ENCODE measurements at regions not wholly inside any gene's neighbourhood (a gene's known extent, or its start where the extent isn't known, plus 50 kb on each side); places are given as distances from the start of the nearest gene placed in this dataset.
A peak's percentile ranks its signal among the peaks of the same experiment; 100 is the strongest.

- in situ Hi-C loops (cut with MboI; ENCODE audit: low sequenced_read_pairs, unreplicated experiment): no loop called here
- no peak for TF ChIP-seq CTCF (IDR thresholded peaks at IDR 0.05; ENCODE audit: borderline replicate concordance, control extremely low read depth, extremely low read depth, insufficient read depth, missing control alignments)
- no peak for DNase-seq (ENCODE audit: low spot score)
Observed at GRCh38 chr3:95476534-95476933, 1337.9 kb upstream of the EPHA6 start.

GRCh38 chr3:95506174-95506573 lies 1308.2 kb upstream of the EPHA6 start:
- no peak for TF ChIP-seq CTCF (IDR thresholded peaks at IDR 0.05; ENCODE audit: borderline replicate concordance, control extremely low read depth, extremely low read depth, insufficient read depth, missing control alignments)
- DNase-seq (ENCODE audit: low spot score): no peak
- in situ Hi-C loops (cut with MboI; ENCODE audit: low sequenced_read_pairs, unreplicated experiment): no loop called here

GRCh38 chr3:95508124-95508523 lies 1306.3 kb upstream of the EPHA6 start:
- in situ Hi-C loops (cut with MboI; ENCODE audit: low sequenced_read_pairs, unreplicated experiment): no loop called here
- TF ChIP-seq CTCF (IDR thresholded peaks at IDR 0.05; ENCODE audit: borderline replicate concordance, control extremely low read depth, extremely low read depth, insufficient read depth, missing control alignments): no peak
- peak; percentile 2 for DNase-seq (ENCODE audit: low spot score)

GRCh38 chr3:95511828-95512227 lies 1302.6 kb upstream of the EPHA6 start:
- DNase-seq (ENCODE audit: low spot score): no peak
- in situ Hi-C loops (cut with MboI; ENCODE audit: low sequenced_read_pairs, unreplicated experiment): no loop called here
- TF ChIP-seq CTCF (IDR thresholded peaks at IDR 0.05; ENCODE audit: borderline replicate concordance, control extremely low read depth, extremely low read depth, insufficient read depth, missing control alignments): no peak

- in situ Hi-C loops (cut with MboI; ENCODE audit: low sequenced_read_pairs, unreplicated experiment): no loop called here
- no peak for TF ChIP-seq CTCF (IDR thresholded peaks at IDR 0.05; ENCODE audit: borderline replicate concordance, control extremely low read depth, extremely low read depth, insufficient read depth, missing control alignments)
- DNase-seq (ENCODE audit: low spot score): no peak
Observed at GRCh38 chr3:95514260-95514659, 1300.1 kb upstream of the EPHA6 start.

GRCh38 chr3:95521396-95521795 lies 1293.0 kb upstream of the EPHA6 start:
- no peak for DNase-seq (ENCODE audit: low spot score)
- in situ Hi-C loops (cut with MboI; ENCODE audit: low sequenced_read_pairs, unreplicated experiment): no loop called here

More at GRCh38 chr3:95521396-95521795, 1293.0 kb upstream of the EPHA6 start:
- TF ChIP-seq CTCF (IDR thresholded peaks at IDR 0.05; ENCODE audit: borderline replicate concordance, control extremely low read depth, extremely low read depth, insufficient read depth, missing control alignments): no peak
